ENCODE measurements at regions not wholly inside any gene's neighbourhood (a gene's known extent, or its start where the extent isn't known, plus 50 kb on each side); places are given as distances from the start of the nearest gene placed in this dataset.

DNA sequence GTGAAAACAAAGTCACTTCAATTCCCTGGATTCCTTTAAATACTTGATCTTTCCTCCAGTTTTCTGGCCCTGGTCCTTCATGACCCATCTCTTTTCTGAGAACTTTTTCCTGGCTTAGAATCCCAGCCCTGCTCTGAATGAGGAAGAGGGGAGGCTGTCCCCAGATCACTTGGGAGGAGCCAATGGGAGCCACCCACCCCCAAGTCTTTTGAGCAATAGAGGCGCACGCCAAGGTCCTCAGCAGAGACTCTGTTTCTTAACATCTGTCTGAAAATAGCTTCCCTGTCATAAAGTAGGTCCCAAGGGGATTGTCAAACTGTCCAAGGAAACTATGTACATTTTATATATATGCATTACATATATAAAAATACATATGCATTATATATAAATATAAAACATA lies 126.8 kb downstream of the ADRA2A start:
- DNase-seq, result no peak

DNA sequence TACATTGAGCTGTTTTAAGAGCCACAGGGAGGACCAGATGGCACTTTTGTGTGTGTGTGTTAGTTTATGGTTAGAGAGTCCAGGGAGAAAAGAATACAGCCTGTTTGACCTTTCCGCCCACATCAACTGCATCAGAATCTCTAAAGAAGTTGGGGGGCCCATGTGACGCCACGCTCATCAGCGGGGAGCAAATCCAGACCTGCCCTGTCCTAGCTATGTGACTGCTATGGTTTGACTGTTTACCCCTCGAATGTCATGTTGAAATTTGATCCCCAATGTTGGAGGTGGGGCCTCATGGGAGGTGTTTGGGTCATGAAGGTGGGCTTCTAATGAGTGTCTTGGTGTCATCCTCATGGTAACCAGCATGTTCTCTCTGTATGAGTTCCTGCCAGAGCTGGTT lies 128.0 kb downstream of the ADRA2A start:
- no peak for DNase-seq

DNA sequence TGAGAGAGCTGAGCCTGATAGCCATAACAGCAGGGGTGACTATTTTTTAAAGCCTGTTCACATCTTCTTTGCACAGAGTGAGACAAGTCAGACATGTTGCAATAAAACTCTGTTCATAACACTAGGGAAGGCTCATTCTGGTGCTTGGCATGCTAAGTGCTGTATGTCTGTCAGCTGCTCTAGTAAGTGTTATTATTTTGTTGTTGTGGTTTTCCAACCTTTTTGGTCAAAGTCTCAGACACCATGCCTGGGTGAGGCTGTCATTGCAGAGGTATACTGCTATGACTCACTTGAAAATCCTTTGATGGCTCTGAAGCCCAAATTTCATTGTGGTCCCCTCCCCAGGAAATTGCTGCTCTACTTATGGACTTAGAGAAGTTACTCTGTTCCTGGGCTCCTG lies 129.7 kb downstream of the ADRA2A start:
- no peak for DNase-seq

DNA sequence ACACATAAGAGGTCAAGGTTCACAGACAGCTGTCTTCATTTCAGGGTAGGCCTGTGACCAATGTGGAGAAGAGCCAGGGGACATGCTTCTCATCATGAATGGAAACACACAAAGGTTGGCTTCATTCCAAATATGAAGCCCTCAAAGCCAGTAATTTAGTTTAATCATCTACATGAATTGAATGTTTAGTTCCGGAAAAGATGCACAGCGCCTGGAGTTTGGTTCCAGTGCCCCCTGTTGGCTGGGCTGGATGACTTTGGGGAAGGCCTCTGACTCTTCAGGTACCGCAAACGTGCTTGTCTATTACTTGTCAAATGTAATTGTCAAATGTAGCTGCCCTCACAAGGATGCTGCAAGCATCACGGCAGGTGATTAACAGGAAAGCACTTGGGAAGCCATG lies 130.7 kb downstream of the ADRA2A start:
- peak; percentile 54 for DNase-seq

DNA sequence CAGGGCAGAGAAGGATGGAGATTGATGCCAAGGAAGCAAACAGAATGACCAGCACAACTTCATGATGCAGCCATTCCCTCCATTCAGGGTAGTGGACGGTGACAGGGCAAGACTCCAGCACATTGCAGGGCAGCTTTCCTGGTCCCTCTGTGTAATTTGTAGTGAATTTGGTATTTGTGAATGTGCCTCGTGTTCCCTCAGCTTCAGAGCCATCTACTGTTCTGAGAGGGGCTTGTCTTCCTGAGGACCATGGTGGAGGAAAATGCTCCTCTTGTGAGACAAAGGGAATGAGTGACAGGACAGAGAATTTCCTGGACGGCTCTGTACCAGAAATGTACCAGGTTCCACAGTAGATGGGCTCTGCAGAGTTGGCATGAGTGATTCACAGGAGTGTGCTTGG lies 132.1 kb downstream of the ADRA2A start:
- no peak for DNase-seq

DNA sequence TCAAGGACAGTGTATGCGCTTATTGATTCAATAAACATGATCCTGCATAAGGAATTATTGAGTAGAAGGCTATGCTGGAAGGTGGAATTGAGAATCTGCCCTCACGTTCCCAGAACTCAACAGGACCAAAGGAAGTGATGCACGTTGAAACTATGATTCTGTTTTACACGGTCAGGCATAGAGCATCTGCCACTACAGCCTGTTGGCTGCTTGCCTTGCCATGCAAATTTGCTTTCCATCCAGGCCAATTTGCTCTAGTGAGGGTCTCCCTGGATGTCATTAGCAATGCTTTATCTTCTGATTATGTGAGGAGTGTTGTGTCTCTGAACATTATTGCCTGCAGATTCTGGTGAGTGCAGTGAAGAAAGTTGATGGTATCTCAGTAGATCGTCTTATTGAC lies 132.9 kb downstream of the ADRA2A start:
- DNase-seq, result no peak

DNA sequence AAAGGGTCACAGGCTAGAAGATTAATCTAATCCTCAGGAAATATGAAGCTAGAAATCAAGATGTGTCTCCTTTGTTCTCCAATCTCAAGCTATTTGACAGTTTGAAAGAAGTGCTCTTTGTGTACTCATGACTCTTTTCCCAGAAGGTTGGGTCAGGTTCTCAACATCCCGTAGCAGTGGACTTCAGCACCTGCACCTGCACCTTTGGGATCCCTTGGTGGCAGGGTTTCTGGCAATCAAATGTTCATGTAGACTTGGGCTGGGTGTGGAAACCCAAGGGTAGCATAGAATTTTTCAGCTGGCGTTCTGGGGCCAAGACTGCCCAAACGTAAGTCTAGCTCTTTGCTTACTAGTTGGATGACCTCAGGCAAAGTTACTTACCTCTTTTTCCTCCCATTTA lies 134.4 kb downstream of the ADRA2A start:
- no peak for DNase-seq

DNA sequence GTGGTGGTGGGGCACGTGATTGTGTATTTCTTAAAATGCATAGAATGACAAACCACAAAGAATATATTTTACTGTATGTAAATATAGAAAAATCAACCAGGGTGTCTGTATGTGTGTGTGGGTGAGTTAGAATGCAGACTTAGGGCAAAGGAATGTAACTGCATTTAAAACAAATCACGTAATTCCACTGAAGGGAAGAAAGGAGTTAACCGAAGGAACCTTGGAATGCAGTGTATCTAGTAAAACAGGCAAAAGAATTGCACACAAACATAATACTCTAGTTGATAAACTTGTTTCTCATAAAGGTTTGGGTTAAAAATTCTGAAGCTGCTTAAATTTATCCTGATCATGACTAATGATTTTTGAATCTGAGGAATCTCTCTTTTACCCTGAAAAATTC lies 134.9 kb downstream of the ADRA2A start:
- no peak for DNase-seq

DNA sequence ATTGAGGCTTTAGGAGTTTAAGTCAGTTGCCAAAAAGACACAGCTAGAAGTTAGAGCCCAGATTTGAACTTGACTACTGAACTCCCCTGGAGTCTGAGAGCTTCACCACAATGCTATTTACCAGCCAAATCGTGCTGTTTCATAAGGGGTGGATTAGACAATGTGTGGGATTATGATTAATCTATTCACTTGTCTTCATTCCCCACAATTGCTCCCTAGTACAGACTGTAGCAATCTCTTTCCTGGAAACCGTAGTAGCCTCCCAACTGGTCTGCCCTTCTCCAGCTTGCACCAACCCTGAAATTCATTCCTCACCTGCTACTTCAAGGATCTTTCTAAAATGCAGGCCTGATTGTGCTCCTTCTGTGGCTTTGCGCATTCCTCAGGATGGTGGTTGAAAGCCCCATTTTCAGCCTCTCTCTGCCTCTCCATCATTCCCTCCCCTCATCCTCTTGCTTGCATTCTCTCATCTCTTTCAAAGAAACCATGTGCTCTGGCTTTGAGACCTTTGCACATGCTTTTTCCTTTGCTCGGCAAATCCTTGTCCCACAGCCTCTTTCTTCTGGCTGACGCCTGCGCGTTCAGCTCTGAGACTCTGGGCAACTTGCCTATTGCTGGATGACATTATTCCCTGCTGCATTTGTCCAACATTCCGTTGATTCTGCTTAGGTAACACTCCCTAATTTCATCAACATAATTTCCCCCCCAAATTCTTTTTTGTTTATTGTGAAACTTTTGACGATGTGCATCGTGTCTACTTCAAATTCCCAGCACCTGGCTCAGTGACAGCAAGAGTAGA lies 145.1 kb downstream of the ADRA2A start:
- DNase-seq, result no peak

DNA sequence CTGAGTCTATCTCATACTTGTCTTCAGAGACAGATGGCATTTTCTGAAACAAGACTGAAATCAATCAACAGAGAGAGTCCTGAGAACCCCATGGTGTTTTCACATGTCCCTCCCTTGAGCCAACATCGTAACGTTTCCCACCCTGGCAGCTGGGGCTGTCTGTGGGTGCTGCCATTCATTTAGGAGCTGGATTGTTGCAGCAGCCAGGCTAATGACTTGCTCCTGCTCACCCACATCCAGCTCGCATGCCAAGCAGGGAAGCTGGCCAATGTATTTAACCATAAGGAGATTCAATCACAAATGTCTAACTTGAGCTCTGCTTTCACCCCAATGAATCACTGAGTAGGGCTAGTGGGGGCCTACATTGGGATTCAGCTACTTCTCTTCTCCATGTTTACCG lies 146.1 kb downstream of the ADRA2A start:
- no peak for DNase-seq

DNA sequence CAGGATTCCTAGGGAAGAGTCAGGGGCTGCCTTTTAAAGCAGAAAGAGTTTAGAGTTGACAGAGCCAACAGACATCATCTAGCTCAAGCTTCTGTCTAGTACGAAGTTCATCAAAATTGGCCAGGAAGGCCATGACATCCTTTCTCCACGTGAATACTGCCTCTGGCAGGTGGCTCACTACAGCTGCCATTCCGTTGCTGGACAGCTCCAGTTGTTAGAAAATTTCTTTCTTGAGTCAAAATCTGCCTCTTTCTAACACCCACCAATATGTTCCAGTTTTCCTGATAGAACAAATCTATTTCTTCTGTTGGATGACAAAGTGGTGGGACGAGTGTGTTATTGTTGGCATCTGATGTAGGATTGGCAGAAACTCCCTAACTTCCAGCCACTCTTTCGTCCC lies 154.9 kb downstream of the ADRA2A start:
- no peak for DNase-seq

DNA sequence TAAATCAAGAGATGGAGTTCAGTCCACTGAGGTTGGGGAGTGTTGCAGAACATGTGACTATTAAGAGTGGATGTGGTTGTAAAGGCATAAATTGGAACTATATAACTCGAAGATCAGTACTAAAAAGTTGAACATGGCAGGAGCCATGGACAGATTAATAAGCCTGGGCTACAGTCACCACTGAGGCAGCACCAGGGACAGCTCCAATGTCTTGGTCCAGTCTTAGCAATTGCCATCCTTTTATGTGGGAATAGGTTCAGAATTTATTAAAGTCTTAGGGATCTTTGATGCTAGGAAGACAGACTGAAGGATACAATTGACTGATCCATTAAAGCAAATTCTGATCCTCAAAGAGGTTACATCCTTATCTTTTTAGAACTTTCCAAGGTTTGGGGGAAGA lies 156.6 kb downstream of the ADRA2A start:
- no peak for DNase-seq

DNA sequence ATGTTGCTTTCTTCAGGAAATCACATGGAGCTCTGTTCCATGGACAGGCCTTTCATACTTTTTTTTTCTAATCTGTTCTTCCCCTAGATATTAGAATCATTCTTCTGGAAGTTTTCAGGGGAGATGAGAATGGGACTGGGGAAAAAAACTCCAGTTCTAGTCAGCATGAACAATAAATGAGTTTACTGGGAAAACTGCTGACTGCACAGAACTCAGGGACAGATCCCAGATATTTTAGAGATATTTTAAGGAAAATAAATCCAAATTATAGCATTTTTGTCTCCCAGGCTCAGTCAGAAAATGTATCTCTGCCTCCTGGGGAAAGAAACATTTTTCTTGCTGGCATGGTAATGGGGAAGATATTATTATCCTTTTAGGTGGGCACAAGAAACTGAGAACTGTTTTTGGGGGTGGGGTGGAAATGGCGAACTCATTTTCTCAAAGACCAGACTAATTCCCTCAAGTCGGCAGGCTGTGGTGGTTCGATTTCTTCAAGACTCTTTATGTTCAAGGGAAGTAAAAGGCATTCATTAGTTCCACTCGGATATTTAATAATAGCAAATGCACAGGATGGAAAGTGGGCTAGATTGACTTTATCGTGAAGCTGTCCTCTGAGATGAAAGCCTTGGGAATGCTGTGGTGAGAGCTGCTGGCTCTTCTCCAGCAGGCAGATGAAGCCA lies 157.5 kb downstream of the ADRA2A start:
- DNase-seq, result no peak

DNA sequence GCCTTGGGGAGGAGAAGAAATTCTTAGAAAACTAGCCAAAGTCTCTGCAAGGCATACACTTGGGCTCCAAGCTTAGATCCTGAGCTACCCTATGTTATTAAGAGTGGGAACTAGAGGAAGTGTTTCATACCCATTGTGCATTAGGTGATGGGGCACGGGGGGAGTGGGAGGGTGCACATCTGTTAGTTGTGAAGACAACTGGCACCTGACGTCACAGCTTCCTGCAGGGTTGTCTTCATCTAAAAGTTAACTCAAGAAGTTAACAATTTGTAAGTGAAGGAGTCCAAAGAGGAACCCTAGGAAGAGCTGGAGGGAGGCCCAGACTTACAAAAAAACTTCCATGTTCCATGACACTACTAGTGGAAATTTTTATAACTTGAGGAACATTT lies 158.1 kb downstream of the ADRA2A start:
- no peak for DNase-seq

DNA sequence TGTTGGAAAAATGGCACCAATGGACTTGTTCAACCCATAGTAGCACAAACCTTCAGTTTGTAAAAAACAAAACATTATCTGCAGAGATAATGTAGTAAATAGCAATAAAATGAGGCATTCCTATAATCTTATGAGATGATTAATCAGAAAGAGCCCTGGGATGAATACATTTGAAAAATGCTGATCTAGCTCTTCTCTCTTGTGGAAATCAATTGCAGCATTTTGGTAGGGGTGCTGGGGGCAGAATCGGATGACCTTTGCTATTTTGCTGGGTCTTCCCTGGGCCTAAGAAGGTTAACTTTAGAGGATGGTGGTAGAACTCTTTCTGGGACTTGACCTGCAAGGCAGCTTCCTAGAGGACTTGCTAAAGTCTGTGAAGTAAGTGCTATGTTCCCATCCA lies 163.5 kb downstream of the ADRA2A start:
- no peak for DNase-seq

DNA sequence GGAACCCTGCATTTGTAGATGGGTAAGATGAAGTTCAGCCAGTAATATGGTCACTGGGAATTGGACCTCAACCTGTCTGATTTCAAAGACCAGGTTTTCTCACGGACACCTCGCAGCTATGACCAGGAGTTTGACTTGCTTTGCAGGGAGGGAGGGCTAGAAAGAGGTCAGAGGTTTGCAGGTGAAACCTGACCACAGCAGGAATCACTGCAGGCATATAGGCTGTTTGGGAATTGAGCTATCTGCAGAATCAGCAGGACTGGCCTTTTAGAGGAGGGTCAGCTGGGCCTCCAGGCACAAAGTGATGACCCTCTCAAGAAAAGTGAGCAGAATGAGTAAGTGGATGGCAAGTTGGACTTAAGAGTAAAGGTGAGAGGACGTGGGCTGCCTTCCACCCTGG lies 166.3 kb downstream of the ADRA2A start:
- no peak for DNase-seq

DNA sequence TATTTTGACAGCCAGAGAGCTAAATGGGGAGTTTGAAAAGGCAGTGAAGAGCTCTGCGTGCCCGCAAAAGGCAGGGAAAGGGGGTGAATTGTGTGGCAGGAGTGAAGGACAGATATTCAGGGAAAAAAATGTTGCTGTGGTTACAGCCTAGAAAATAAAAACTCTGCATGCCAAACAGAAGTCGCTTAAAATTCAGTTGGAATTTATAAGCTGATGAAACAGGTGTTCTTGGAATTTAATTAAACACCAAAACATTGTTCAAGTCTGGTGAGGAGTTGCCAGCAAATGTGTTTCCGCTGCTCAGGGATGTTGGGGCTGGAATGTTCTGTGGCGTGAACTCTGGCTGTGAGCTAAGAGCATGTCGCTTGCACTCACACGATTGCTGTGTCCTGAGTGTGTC lies 169.3 kb downstream of the ADRA2A start:
- no peak for DNase-seq

DNA sequence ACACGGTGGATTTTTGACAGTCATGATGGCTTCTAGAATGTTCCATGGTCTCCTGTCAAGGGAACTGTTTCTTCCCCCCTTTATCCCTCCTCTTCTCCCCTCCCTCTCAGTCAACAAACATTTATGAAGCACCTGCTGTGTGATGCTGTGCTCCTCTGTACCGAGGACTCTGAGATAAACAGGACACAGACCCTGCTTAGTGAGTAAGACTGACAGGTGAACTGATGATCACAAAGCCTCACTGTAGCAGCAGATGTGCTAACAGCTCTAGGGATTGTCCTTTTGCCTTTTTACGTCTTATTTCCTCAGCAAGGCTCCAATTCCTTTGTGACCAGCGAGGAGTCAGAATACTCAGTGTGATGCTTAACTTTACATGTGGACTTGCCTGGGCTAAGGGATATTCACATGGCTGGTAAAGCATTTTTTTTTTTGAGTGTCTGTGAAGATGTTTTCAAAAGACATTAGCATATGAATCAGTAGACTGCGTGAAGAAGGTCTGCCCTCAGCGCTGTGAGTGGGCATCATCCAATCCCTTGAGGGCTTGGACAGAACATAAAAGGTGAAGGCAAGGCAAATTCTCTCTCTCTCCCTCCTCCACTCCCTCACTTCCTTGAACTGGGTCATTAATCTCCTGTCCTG lies 170.1 kb downstream of the ADRA2A start:
- peak; percentile 44 for DNase-seq

DNA sequence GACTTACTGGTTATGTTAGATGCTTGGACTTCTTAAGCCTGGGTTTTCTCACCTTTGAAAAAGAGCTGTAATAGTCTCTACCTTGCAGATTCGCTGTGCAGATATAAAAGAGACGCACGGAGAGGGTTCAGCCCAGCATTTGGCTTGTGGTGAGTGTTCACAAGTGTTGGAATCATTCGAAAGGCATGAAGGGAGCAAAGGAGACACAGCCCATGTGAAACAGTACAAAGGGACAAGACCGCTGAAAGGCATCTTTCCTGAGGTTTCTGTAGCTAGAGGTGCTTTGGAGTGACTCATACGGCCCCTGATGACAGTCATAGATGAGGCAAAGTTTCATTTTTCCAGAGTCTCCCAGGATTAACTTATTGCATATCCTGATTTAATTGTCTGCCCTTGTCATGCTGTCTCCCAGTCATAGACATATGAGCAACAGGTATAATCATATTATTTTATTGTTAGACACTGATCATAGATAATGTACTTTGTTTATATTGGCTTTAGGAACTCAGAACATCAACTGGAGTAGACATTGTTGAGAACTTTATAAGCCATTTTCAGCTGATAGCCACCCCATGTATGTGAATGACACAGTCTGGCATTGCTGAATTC lies 171.1 kb downstream of the ADRA2A start:
- DNase-seq, result no peak

DNA sequence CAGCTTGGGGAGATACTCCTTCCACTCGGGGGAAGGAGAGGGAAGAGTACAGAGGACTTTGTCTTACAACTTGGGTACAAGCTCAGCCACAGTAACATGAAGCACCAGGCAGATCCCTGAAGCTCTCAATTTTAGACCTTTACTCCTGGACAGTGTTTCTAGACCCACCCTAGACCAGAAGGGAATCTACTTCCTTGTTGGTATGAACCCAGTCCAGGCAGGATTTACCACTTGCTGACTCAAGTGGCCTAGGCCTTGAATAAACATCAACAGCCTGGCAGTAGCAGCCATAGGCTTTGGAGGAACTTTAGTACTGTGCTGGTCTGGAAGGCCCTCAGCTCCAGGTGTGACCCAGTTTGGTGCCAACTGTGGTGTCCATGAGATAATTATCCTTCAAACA lies 173.1 kb downstream of the ADRA2A start:
- no peak for DNase-seq

DNA sequence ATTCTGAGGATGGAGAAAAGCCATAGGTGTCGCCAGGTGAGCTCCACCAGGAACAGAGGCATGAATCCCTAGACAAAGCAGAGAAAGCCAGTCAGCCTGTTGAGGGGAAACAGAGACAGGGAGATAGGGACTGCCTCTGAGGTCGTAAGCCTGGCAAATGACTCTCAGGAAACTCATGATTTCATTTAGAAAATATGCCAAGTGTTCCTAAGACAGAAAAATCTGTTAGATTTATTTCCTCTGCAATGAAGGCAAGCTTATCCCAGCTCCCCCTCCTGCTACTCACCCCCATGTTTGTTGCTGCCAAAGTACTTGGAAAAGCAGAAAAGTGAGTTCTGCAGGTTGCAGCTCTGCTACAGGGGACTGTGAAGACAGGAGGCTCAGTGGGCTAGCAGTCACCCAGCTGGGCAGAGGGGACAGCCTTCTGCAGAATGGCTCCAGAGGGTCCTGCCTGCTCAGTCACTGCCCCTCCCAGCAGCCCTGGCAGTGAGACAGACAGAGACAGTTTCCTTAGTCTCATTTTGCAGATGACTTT lies 184.3 kb downstream of the ADRA2A start:
- DNase-seq, result no peak

DNA sequence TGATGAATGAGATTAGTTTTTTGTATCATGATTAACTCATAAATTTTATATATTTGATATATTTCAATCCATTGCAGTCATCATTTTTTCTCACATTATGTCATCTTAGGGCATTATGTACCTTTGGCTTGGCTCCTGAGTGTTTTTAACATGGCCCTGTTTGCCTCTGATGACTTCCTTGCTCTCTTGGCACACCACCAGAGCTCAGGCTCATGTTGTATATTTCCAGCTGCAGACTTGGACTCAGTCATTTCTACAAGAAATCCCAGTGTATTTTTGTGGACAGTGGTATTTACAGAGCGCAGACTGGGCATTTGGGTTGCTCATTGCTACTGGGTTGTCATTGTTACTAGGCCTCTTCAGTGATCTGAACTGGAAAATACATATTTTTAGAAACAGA lies 188.5 kb downstream of the ADRA2A start:
- DNase-seq, result no peak

DNA sequence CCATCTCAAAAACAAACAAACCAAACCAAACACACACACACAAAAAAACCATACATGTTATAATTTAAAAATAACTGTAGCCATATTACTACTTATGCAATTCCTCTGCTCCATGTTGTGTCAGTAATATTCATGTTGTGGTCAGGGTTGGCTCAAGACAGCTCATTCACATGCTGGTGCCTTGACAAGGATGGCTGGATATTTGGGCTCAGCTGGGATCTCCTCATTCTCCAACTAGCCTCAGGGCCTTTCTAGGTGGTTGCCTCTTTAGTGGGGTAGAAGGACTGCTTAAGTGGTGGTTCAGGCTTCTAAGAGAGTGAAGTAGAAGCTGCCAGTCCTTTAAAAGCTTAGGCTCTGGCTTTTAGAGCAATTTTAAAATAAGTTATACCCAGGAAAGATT lies 189.3 kb downstream of the ADRA2A start:
- DNase-seq, result no peak

DNA sequence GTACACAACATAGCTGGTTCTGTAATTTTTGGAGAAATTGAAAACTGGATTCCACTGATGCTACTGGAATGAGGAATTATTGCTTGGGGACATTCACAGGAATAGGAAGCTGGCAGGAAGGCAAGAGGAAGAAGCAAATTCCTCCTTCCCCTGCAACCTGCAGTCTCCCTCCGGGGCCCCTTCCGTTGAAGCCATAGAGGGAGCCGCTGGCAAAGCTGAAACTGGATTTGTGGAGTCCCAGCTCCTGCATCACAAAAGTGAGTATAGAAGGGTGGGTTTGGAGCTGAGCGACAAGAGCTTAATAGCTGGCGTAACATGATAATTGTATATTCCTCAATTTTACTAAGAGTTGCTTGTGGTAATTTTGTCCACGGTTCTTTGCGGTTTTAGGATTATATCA lies 190.8 kb downstream of the ADRA2A start:
- DNase-seq, result no peak

Data from NCI-H345 (cell line).